ENCODE measurements at regions not wholly inside any gene's neighbourhood (a gene's known extent, or its start where the extent isn't known, plus 50 kb on each side); places are given as distances from the start of the nearest gene placed in this dataset.

DNA sequence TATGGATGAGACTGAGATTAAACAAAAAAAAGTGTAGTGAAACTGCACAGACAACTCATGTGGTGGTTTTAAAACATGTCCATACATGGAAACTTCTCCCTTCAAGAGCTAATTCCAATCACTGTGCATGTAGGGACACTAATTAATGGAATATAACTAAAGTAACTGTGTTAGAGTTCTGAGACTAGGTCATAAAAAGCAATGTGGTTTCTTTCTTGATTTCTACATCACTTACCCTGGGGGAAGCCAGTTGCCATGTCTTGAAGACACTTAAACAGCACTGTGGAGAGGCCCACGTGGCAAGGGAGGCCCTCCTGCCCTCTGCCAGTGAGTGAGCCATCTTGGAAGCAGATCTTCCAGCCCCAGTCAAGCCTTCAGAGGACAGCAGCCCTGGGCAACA, 118.2 kb upstream of the DST start:
- Histone ChIP-seq H3K27me3 (replicated peaks; ENCODE audit: insufficient read depth, low read depth, low read length, poor library complexity) (no peaks in the 10 kb centered on the region), H3K4me1 (ENCODE audit: insufficient read depth, low read length, poor library complexity, severe bottlenecking) (peaks cover 22% of the 10 kb centered on the region), H3K27ac (ENCODE audit: low read depth, low read length, poor library complexity, severe bottlenecking) (no peak overlapping the region), H3K36me3 (ENCODE audit: insufficient read depth, low read length, poor library complexity, severe bottlenecking) (no peaks in the 10 kb centered on the region), H3K4me3 (ENCODE audit: low read depth, low read length, poor library complexity, severe bottlenecking) (no peak overlapping the region), H3K9me3 (ENCODE audit: low read depth, low read length, poor library complexity, severe bottlenecking) (no peaks in the 10 kb centered on the region)
- CTCF ChIA-PET = no interaction called here
- DNase-seq (ENCODE audit: low spot score) = no peak
- POLR2A ChIA-PET (ENCODE audit: low non-redundant PET) = no interaction called here
- TF ChIP-seq, protein P1, sequence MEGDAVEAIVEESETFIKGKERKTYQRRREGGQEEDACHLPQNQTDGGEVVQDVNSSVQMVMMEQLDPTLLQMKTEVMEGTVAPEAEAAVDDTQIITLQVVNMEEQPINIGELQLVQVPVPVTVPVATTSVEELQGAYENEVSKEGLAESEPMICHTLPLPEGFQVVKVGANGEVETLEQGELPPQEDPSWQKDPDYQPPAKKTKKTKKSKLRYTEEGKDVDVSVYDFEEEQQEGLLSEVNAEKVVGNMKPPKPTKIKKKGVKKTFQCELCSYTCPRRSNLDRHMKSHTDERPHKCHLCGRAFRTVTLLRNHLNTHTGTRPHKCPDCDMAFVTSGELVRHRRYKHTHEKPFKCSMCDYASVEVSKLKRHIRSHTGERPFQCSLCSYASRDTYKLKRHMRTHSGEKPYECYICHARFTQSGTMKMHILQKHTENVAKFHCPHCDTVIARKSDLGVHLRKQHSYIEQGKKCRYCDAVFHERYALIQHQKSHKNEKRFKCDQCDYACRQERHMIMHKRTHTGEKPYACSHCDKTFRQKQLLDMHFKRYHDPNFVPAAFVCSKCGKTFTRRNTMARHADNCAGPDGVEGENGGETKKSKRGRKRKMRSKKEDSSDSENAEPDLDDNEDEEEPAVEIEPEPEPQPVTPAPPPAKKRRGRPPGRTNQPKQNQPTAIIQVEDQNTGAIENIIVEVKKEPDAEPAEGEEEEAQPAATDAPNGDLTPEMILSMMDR (conservative IDR thresholded peaks at IDR 0.05; ENCODE audit: low read depth, low read length) = no peak
- TF ChIP-seq EZH2 (IDR thresholded peaks at IDR 0.05; ENCODE audit: borderline replicate concordance, low read depth, low read length, poor library complexity, severe bottlenecking) = no peak
- BruUV-seq (replicated peaks) = no TSS peak
- intact Hi-C loops (cut with micrococcal nuclease; ENCODE audit: unreplicated experiment) = no loop called here

DNA sequence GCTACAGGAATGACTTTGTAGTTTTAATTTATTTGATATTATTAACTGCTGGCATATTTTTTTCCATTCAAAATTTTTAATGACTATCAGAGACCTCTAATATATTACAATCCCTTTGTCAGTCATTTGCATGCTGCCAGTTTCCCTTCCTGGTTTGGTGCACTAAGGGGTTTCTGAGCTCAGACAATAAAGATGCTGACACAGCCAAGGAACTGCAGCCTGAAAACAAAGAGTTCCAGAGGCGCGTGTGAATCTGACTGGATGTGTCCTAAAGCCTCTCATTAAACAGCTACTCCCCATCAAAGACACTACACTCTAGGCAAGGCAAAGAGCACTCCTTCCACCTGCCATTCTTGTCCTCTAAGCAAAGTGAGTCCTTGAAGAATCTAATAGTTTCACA, 116.8 kb upstream of the DST start:
- H3K9me3 ChIP-seq (ENCODE audit: low read depth, low read length, poor library complexity, severe bottlenecking) = no peaks in the 10 kb centered on the region
- TF ChIP-seq, protein P1 (conservative IDR thresholded peaks at IDR 0.05; ENCODE audit: low read depth, low read length) = no peak
- TF ChIP-seq EZH2 (IDR thresholded peaks at IDR 0.05; ENCODE audit: borderline replicate concordance, low read depth, low read length, poor library complexity, severe bottlenecking) = no peak
- no peaks in the 10 kb centered on the region for H3K27me3 ChIP-seq (replicated peaks; ENCODE audit: insufficient read depth, low read depth, low read length, poor library complexity)
- intact Hi-C loops (cut with micrococcal nuclease; ENCODE audit: unreplicated experiment) = loop anchor here (2.0 to 5.0 kb wide), 2 partner anchors 51 to 122 kb away; no protein-coding TSS in a partner anchor
- BruUV-seq (replicated peaks) = no TSS peak
- DNase-seq (ENCODE audit: low spot score) = peak; percentile 67
- ChIA-PET POLR2A (ENCODE audit: low non-redundant PET) (no interaction called here), CTCF (no interaction called here)
- peaks cover 32% of the 10 kb centered on the region for H3K4me1 ChIP-seq (ENCODE audit: insufficient read depth, low read length, poor library complexity, severe bottlenecking)
- H3K27ac ChIP-seq (ENCODE audit: low read depth, low read length, poor library complexity, severe bottlenecking) = no peak overlapping the region
- H3K4me3 ChIP-seq (ENCODE audit: low read depth, low read length, poor library complexity, severe bottlenecking) = no peak overlapping the region
- H3K36me3 ChIP-seq (ENCODE audit: insufficient read depth, low read length, poor library complexity, severe bottlenecking) = no peaks in the 10 kb centered on the region

GRCh38 chr6:56758553-56758952, 115.9 kb upstream of the DST start:
- intact Hi-C loops (cut with micrococcal nuclease; ENCODE audit: unreplicated experiment) = loop anchor here (2.0 to 5.0 kb wide), 2 partner anchors 50 to 121 kb away; no protein-coding TSS in a partner anchor
- BruUV-seq (replicated peaks) = no TSS peak
- no peaks in the 10 kb centered on the region for H3K36me3 ChIP-seq (ENCODE audit: insufficient read depth, low read length, poor library complexity, severe bottlenecking)
- CTCF ChIA-PET = no interaction called here
- POLR2A ChIA-PET (ENCODE audit: low non-redundant PET) = no interaction called here
- no peaks in the 10 kb centered on the region for H3K27me3 ChIP-seq (replicated peaks; ENCODE audit: insufficient read depth, low read depth, low read length, poor library complexity)
- no peak overlapping the region for H3K4me3 ChIP-seq (ENCODE audit: low read depth, low read length, poor library complexity, severe bottlenecking)
- DNase-seq (ENCODE audit: low spot score) = no peak
- no peak overlapping the region for H3K27ac ChIP-seq (ENCODE audit: low read depth, low read length, poor library complexity, severe bottlenecking)
- no peaks in the 10 kb centered on the region for H3K9me3 ChIP-seq (ENCODE audit: low read depth, low read length, poor library complexity, severe bottlenecking)
- H3K4me1 ChIP-seq (ENCODE audit: insufficient read depth, low read length, poor library complexity, severe bottlenecking) = peaks cover 34% of the 10 kb centered on the region
- TF ChIP-seq, protein P1 (conservative IDR thresholded peaks at IDR 0.05; ENCODE audit: low read depth, low read length) = no peak
- TF ChIP-seq EZH2 (IDR thresholded peaks at IDR 0.05; ENCODE audit: borderline replicate concordance, low read depth, low read length, poor library complexity, severe bottlenecking) = no peak
